Prostate gland (tissue), 2 donors: ENCODE measurements at regions not wholly inside any gene's neighbourhood (a gene's known extent, or its start where the extent isn't known, plus 50 kb on each side); places are given as distances from the start of the nearest gene placed in this dataset.

Source experiments
- CTCF ChIP-seq, 4 experiments: fragments of 200-600 bp in 2 of 4; fragments of 450-650 bp in 2 of 4; sonication (generic) in 2 of 4; IDR thresholded peaks; 1 replicate in 3 of 4; 2 replicates in 1 of 4; pipeline ENCODE4 v1.5.1; 2016 to 2019; ENCODE audit warnings: antibody characterized with exemption in 4 of 4, mild to moderate bottlenecking in 2 of 4, moderate library complexity in 2 of 4
- POLR2AphosphoS5 ChIP-seq: sonication (generic); formaldehyde crosslinking; IDR thresholded peaks from one replicate; pipeline ENCODE4 v1.6.1; 2017; ENCODE audit warnings: antibody characterized with exemption

GRCh38 chr5:34538026-34538672, 118.0 kb upstream of the RAI14 start:
- peak in 3 of 4 experiments; percentile 19 to 34 (median 32) for TF ChIP-seq CTCF (IDR thresholded peaks at IDR 0.05)
- no peak for TF ChIP-seq POLR2AphosphoS5
